ENCODE measurements at regions not wholly inside any gene's neighbourhood (a gene's known extent, or its start where the extent isn't known, plus 50 kb on each side); places are given as distances from the start of the nearest gene placed in this dataset.
"Not testable (repeated sequence)": the region's sequence is repeated elsewhere in the genome, so short reads cannot be mapped to it uniquely, and the experiment has no call there.

- DNase-seq (ENCODE audit: low read depth) = not testable (repeated sequence)
These were observed 60.5 kb downstream of the AREG start for GRCh38 chr4:74505355-74505978.

GRCh38 chr4:74509363-74509762 is 64.4 kb downstream of the AREG start:
- DNase-seq (ENCODE audit: low read depth) = not testable (repeated sequence)

- DNase-seq (ENCODE audit: low read depth) = no peak
These were observed 71.4 kb downstream of the AREG start for GRCh38 chr4:74516303-74516702.

- DNase-seq (ENCODE audit: low read depth) = no peak
These were observed 73.1 kb downstream of the AREG start for GRCh38 chr4:74517996-74518395.

GRCh38 chr4:74522251-74522991 is 77.5 kb downstream of the AREG start:
- DNase-seq (ENCODE audit: low read depth) = no peak

- no peak for DNase-seq (ENCODE audit: low read depth)
These were observed 78.2 kb downstream of the AREG start for GRCh38 chr4:74523096-74523495.

GRCh38 chr4:74524985-74525384 is 80.0 kb downstream of the AREG start:
- no peak for DNase-seq (ENCODE audit: low read depth)

- no peak for DNase-seq (ENCODE audit: low read depth)
These were observed 82.1 kb downstream of the AREG start for GRCh38 chr4:74527049-74527448.

- no peak for DNase-seq (ENCODE audit: low read depth)
These were observed 83.2 kb downstream of the AREG start for GRCh38 chr4:74528178-74528577.

- no peak for DNase-seq (ENCODE audit: low read depth)
These were observed 84.5 kb downstream of the AREG start for GRCh38 chr4:74529284-74530041.

- DNase-seq (ENCODE audit: low read depth) = no peak
These were observed 87.2 kb downstream of the AREG start for GRCh38 chr4:74531963-74532794.

GRCh38 chr4:74534121-74534520 is 89.2 kb downstream of the AREG start:
- no peak for DNase-seq (ENCODE audit: low read depth)

- DNase-seq (ENCODE audit: low read depth) = no peak
These were observed 90.0 kb downstream of the AREG start for GRCh38 chr4:74534936-74535335.

GRCh38 chr4:74535512-74535911 is 90.6 kb downstream of the AREG start:
- DNase-seq (ENCODE audit: low read depth) = no peak

- no peak for DNase-seq (ENCODE audit: low read depth)
These were observed 91.6 kb downstream of the AREG start for GRCh38 chr4:74536557-74536956.

- no peak for DNase-seq (ENCODE audit: low read depth)
These were observed 92.5 kb downstream of the AREG start for GRCh38 chr4:74537459-74537858.

GRCh38 chr4:74539044-74539790 is 94.3 kb downstream of the AREG start:
- DNase-seq (ENCODE audit: low read depth) = no peak

GRCh38 chr4:74540193-74540592 is 95.3 kb downstream of the AREG start:
- DNase-seq (ENCODE audit: low read depth) = no peak

GRCh38 chr4:74541667-74542066 is 96.7 kb downstream of the AREG start:
- DNase-seq (ENCODE audit: low read depth) = no peak

GRCh38 chr4:74543231-74543781 is 98.4 kb downstream of the AREG start:
- no peak for DNase-seq (ENCODE audit: low read depth)

GRCh38 chr4:74543983-74544382 is 99.0 kb downstream of the AREG start:
- no peak for DNase-seq (ENCODE audit: low read depth)
